ENCODE measurements at regions not wholly inside any gene's neighbourhood (a gene's known extent, or its start where the extent isn't known, plus 50 kb on each side); places are given as distances from the start of the nearest gene placed in this dataset.

- DNase-seq (no peak), ATAC-seq (no peak)
Measured at GRCh38 chr9:79779901-79780300, 208.1 kb downstream of the TLE4 start.

- ATAC-seq, result no peak
- DNase-seq, result no peak
Measured at GRCh38 chr9:79778581-79778980, 206.8 kb downstream of the TLE4 start.

GRCh38 chr9:79776581-79776980 is 204.8 kb downstream of the TLE4 start:
- ATAC-seq (no peak), DNase-seq (no peak)

Measured in stimulated activated naive CD8-positive, alpha-beta T cell treated with anti-CD3 and anti-CD28 coated beads, Interleukin-15, Interleukin-2, amounts not matched to agents 100 U/mL and 50 U/mL, for 24 hours (primary cell).